Caco-2 (cell line): ENCODE measurements at regions not wholly inside any gene's neighbourhood (a gene's known extent, or its start where the extent isn't known, plus 50 kb on each side); places are given as distances from the start of the nearest gene placed in this dataset.
"Not testable (repeated sequence)": the region's sequence is repeated elsewhere in the genome, so short reads cannot be mapped to it uniquely, and the experiment has no call there.

Source experiments
- BruUV-seq: library from RNA; stranded (reverse); fragments of 400-500 nt; replicated peaks from 2 replicates; lab custom pipeline; 2021; lab: Mats Ljungman, UMichigan
- CTCF ChIA-PET: fragments of 300-600 bp; sonication (Branson Sonifier 250); formaldehyde crosslinking; loops from one replicate; lab custom pipeline; 2022; ENCODE audit warnings: antibody characterized with exemption; lab: Charles Lee
- POLR2A ChIA-PET: fragments of 300-600 bp; sonication (Branson Sonifier 250); formaldehyde crosslinking; loops from one replicate; lab custom pipeline; 2022; ENCODE audit warnings: antibody characterized with exemption; lab: Charles Lee
- DNase-seq, 2 experiments: peaks; one replicate each; pipeline versions ENCODE4 v3.0.0 to v3.0.0-alpha.2; 2020 to 2022
- H3K27me3 ChIP-seq: replicated peaks from 2 replicates; pipeline ENCODE4 v1.6.0; 2011; ENCODE audit warnings: low read length; ENCODE audit not compliant: control insufficient read depth, insufficient read depth
- H3K36me3 ChIP-seq: 2 replicates; pipeline ENCODE4 v1.5.1; 2011; ENCODE audit warnings: low read length; ENCODE audit not compliant: control insufficient read depth, insufficient read depth
- H3K4me1 ChIP-seq: fragments of 250-450 bp; sonication (Bioruptor Pico); 2 replicates; pipeline ENCODE4 v1.5.1; 2020; ENCODE audit warnings: mild to moderate bottlenecking
- H3K4me3 ChIP-seq: 2 replicates; pipeline ENCODE4 v1.5.1; 2011; ENCODE audit warnings: low read depth, mild to moderate bottlenecking, control low read depth, low read length
- H3K9me3 ChIP-seq: fragments of 250-450 bp; sonication (Bioruptor Pico); 2 replicates; pipeline ENCODE4 v1.5.1; 2020; ENCODE audit warnings: mild to moderate bottlenecking, moderate library complexity
- H3K27ac Mint-ChIP-seq: one replicate; pipeline ENCODE4 v1.8.0; 2022; ENCODE audit warnings: mixed read lengths; ENCODE audit not compliant: unreplicated experiment
- H3K27me3 Mint-ChIP-seq: one replicate; pipeline ENCODE4 v1.8.0; 2022; ENCODE audit warnings: mixed read lengths; ENCODE audit not compliant: insufficient read depth, unreplicated experiment
- H3K36me3 Mint-ChIP-seq: one replicate; pipeline ENCODE4 v1.8.0; 2022; ENCODE audit warnings: mild to moderate bottlenecking, mixed read lengths; ENCODE audit not compliant: insufficient read depth, unreplicated experiment
- H3K4me1 Mint-ChIP-seq: one replicate; pipeline ENCODE4 v1.8.0; 2022; ENCODE audit warnings: low read depth, mixed read lengths; ENCODE audit not compliant: unreplicated experiment
- H3K4me3 Mint-ChIP-seq: one replicate; pipeline ENCODE4 v1.8.0; 2022; ENCODE audit warnings: mild to moderate bottlenecking, moderate library complexity, mixed read lengths; ENCODE audit not compliant: unreplicated experiment
- H3K9me3 Mint-ChIP-seq: one replicate; pipeline ENCODE4 v1.8.0; 2022; ENCODE audit warnings: mixed read lengths; ENCODE audit not compliant: unreplicated experiment
- intact Hi-C: fragments of 100-400 bp; cut with micrococcal nuclease; formaldehyde crosslinking; loops from one replicate; pipeline ENCODE4 v1.10.0; 2022; ENCODE audit not compliant: unreplicated experiment
- TF ChIP-seq, protein P1 (sequence below), 2 experiments: fragments of 200-600 bp in 1 of 2; IDR thresholded peaks; 1 replicate in 1 of 2; 2 replicates in 1 of 2; pipeline versions ENCODE4 v1.5.1 to v1.8.0; 2011 to 2022; ENCODE audit warnings: antibody characterized with exemption in 1 of 2, control low read depth in 1 of 2, inconsistent platforms in 1 of 2, low read depth in 1 of 2, low read length in 1 of 2, mild to moderate bottlenecking in 1 of 2, moderate library complexity in 1 of 2; ENCODE audit not compliant: insufficient read depth in 1 of 2, severe bottlenecking in 1 of 2, unreplicated experiment in 1 of 2

DNA sequence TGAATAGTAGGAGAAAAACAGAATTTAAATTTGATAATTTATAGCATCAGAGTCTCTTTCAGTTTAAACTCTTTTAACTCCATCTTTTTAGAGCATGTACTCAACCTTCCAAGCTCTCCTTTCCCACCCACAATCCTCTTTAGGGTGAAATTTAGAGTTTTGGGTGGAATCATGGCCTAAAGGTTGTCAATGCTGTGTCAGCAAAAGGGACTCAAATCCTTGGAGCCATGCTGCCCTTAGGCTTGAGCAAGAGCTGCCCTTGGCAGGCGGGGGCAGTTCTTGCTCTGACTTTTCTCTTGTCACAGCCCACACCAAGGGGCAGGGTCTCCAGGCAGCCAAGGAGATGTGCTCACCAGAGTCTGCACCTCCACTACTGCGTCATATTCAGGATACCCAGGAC is 102.4 kb downstream of the MTX3 start:
- intact Hi-C loops, result no loop called here
- H3K4me3 Mint-ChIP-seq, result no peak overlapping the region
- no peaks in the 10 kb centered on the region for H3K36me3 ChIP-seq
- no peak for DNase-seq
- peaks cover 10% of the 10 kb centered on the region for H3K9me3 Mint-ChIP-seq
- CTCF ChIA-PET, result no interaction called here
- H3K27ac Mint-ChIP-seq, result no peak overlapping the region
- no peaks in the 10 kb centered on the region for H3K9me3 ChIP-seq
- no peak overlapping the region for H3K4me3 ChIP-seq
- POLR2A ChIA-PET, result no interaction called here
- H3K27me3 ChIP-seq, result no peaks in the 10 kb centered on the region
- peaks cover 7% of the 10 kb centered on the region for H3K4me1 Mint-ChIP-seq
- no peaks in the 10 kb centered on the region for H3K4me1 ChIP-seq
- no peaks in the 10 kb centered on the region for H3K36me3 Mint-ChIP-seq
- TF ChIP-seq, protein P1, sequence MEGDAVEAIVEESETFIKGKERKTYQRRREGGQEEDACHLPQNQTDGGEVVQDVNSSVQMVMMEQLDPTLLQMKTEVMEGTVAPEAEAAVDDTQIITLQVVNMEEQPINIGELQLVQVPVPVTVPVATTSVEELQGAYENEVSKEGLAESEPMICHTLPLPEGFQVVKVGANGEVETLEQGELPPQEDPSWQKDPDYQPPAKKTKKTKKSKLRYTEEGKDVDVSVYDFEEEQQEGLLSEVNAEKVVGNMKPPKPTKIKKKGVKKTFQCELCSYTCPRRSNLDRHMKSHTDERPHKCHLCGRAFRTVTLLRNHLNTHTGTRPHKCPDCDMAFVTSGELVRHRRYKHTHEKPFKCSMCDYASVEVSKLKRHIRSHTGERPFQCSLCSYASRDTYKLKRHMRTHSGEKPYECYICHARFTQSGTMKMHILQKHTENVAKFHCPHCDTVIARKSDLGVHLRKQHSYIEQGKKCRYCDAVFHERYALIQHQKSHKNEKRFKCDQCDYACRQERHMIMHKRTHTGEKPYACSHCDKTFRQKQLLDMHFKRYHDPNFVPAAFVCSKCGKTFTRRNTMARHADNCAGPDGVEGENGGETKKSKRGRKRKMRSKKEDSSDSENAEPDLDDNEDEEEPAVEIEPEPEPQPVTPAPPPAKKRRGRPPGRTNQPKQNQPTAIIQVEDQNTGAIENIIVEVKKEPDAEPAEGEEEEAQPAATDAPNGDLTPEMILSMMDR (IDR thresholded peaks at IDR 0.05; ENCODE audit: insufficient read depth in 1 of 2, low read depth in 1 of 2, low read length in 1 of 2, severe bottlenecking in 1 of 2, unreplicated experiment in 1 of 2), result no peak
- BruUV-seq, result no TSS peak
- H3K27me3 Mint-ChIP-seq, result no peaks in the 10 kb centered on the region

DNA sequence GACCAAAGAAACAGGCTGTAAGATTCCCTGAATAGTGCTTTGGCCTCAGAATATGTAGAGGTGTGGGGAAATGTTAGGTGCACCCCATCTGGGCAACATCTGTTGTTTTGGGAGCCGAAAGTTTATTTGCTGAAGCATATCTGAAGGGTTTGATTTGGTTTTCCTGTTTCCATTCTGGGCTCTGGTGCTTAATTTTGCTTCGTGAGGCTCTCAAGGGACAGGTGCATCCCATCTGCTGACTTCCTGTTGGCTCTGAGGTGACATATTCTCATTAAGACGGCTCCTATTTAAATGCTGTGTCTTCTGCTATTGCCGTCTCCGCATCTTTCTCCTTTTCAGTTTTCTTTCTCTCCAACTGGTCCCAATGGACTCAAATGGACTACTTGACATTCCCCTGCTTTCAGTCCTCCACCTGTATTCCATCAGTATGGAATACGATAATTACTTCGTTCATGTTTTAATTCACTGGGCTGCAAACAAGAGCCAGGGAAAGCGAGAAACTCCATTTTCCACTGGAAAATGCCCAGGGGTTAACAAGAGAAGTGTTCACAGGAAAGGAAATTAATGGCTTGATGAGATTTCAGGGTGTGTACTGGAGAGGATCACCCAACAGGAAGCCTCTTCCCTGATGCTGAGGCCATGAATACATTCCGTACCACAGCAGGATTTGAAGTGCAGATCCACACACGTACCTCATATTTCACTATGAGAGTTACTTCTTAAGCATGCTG is 104.0 kb downstream of the MTX3 start:
- no peaks in the 10 kb centered on the region for H3K36me3 ChIP-seq
- H3K27me3 ChIP-seq, result no peaks in the 10 kb centered on the region
- no peak overlapping the region for H3K4me3 ChIP-seq
- TF ChIP-seq, protein P1 (IDR thresholded peaks at IDR 0.05; ENCODE audit: insufficient read depth in 1 of 2, low read depth in 1 of 2, low read length in 1 of 2, severe bottlenecking in 1 of 2, unreplicated experiment in 1 of 2), result no peak
- no peaks in the 10 kb centered on the region for H3K36me3 Mint-ChIP-seq
- intact Hi-C loops, result no loop called here
- no peak overlapping the region for H3K4me3 Mint-ChIP-seq
- no peak overlapping the region for H3K27ac Mint-ChIP-seq
- peaks cover 7% of the 10 kb centered on the region for H3K4me1 Mint-ChIP-seq
- no peaks in the 10 kb centered on the region for H3K9me3 ChIP-seq
- no TSS peak for BruUV-seq
- H3K27me3 Mint-ChIP-seq, result no peaks in the 10 kb centered on the region
- ChIA-PET CTCF (no interaction called here), POLR2A (no interaction called here)
- peaks cover 10% of the 10 kb centered on the region for H3K9me3 Mint-ChIP-seq
- H3K4me1 ChIP-seq, result no peaks in the 10 kb centered on the region
- no peak for DNase-seq

- Histone ChIP-seq H3K9me3 (no peaks in the 10 kb centered on the region), H3K4me3 (no peak overlapping the region), H3K4me1 (no peaks in the 10 kb centered on the region), H3K36me3 (no peaks in the 10 kb centered on the region), H3K27me3 (no peaks in the 10 kb centered on the region)
- Mint-ChIP-seq H3K27me3 (no peaks in the 10 kb centered on the region), H3K36me3 (no peaks in the 10 kb centered on the region), H3K4me1 (peaks cover 5% of the 10 kb centered on the region), H3K9me3 (peaks cover 10% of the 10 kb centered on the region), H3K27ac (no peak overlapping the region), H3K4me3 (no peak overlapping the region)
- DNase-seq, result no peak
- intact Hi-C loops, result no loop called here
- CTCF ChIA-PET, result no interaction called here
- BruUV-seq, result no TSS peak
- TF ChIP-seq, protein P1 (IDR thresholded peaks at IDR 0.05; ENCODE audit: insufficient read depth in 1 of 2, low read depth in 1 of 2, low read length in 1 of 2, severe bottlenecking in 1 of 2, unreplicated experiment in 1 of 2), result no peak
- POLR2A ChIA-PET, result no interaction called here
Measured at GRCh38 chr5:79886456-79886855, 104.6 kb downstream of the MTX3 start.

DNA sequence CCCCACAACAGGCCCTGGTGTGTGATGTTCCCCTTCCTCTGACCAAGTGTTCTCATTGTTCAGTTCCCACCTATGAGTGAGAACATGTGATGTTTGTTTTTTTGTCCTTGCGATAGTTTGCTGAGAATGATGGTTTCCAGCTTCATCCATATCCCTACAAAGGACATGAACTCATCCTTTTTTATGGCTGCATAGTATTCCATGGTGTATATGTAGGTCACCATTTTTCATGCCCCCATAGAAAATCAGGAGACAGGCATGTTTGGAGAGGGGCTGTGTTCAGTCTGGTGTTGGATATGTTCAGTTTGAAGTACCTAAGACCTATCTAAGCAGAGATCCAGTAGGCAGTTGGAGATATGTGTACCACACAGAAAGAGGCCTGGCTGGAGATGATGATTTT is 111.2 kb downstream of the MTX3 start:
- H3K27me3 Mint-ChIP-seq, H3K9me3 ChIP-seq, POLR2A ChIA-PET, H3K4me1 ChIP-seq, H3K9me3 Mint-ChIP-seq, BruUV-seq, H3K4me3 ChIP-seq, H3K4me1 Mint-ChIP-seq, H3K4me3 Mint-ChIP-seq, H3K36me3 Mint-ChIP-seq, H3K27ac Mint-ChIP-seq, H3K27me3 ChIP-seq, DNase-seq, H3K36me3 ChIP-seq, CTCF ChIA-PET: not testable (repeated sequence)
- intact Hi-C loops, result loop anchor here (10.0 kb wide), 1 partner anchor 115 kb away; the partner anchor contains the start of gene MTX3
